GM13977 (cell line): ENCODE measurements at regions not wholly inside any gene's neighbourhood (a gene's known extent, or its start where the extent isn't known, plus 50 kb on each side); places are given as distances from the start of the nearest gene placed in this dataset.

Source experiments
- DNase-seq: peaks from one replicate; pipeline ENCODE4 v3.0.0; 2012; ENCODE audit warnings: low spot score
- in situ Hi-C: fragments of 300-500 bp; cut with MboI; formaldehyde crosslinking; loops from one replicate; pipeline ENCODE4 v1.12.0; 2022; ENCODE audit warnings: low sequenced_read_pairs, low pct_unique_long_range_greater_than_20kb, mixed read lengths, inconsistent platforms; ENCODE audit not compliant: unreplicated experiment
- TF ChIP-seq, protein P1 (sequence below): IDR thresholded peaks from 2 replicates; pipeline ENCODE4 v1.5.1; 2012; ENCODE audit warnings: mild to moderate bottlenecking, control low read depth; ENCODE audit not compliant: insufficient read depth; ENCODE audit errors: extremely low read depth, missing control alignments

DNA sequence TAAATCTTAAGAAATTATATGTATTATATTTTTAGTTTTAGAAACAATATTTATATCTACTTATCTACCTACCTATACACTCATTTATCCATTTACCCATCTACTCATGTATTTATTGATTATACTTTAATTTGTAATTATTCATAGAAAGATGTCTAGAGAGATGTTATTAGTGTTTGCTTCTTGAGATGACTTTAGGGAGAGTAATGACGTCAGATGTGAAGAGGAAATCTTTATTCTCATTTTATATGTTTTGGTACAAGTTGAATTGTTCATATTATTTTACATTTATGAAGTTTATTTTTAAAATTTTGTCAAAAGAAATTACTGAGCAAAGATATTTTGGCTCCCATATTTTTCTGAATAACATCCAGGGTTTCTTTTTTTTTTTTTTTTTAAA is 271.3 kb upstream of the SLC8A1 start:
- TF ChIP-seq, protein P1, sequence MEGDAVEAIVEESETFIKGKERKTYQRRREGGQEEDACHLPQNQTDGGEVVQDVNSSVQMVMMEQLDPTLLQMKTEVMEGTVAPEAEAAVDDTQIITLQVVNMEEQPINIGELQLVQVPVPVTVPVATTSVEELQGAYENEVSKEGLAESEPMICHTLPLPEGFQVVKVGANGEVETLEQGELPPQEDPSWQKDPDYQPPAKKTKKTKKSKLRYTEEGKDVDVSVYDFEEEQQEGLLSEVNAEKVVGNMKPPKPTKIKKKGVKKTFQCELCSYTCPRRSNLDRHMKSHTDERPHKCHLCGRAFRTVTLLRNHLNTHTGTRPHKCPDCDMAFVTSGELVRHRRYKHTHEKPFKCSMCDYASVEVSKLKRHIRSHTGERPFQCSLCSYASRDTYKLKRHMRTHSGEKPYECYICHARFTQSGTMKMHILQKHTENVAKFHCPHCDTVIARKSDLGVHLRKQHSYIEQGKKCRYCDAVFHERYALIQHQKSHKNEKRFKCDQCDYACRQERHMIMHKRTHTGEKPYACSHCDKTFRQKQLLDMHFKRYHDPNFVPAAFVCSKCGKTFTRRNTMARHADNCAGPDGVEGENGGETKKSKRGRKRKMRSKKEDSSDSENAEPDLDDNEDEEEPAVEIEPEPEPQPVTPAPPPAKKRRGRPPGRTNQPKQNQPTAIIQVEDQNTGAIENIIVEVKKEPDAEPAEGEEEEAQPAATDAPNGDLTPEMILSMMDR = no peak
- no peak for DNase-seq
- in situ Hi-C loops = no loop called here

DNA sequence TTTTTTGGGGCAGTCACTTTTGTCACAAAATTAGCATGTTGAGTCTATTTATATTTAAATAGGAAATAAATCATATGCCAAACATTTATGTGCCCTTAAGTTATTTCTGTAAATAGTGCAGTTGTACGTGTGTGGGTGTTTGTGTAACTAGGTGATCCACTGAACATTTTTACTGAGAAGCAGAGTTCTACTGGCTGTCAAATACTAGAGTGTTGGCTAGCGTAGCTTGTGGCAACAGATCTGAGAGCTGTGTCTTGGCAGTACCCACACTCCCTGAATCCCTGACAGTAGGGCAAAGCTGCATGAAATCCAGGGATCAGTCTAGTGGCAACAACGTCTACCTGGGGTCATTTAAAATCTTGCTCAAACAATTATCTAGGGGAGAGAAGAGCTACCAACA is 273.1 kb upstream of the SLC8A1 start:
- in situ Hi-C loops = no loop called here
- TF ChIP-seq, protein P1 = no peak
- DNase-seq = no peak

DNA sequence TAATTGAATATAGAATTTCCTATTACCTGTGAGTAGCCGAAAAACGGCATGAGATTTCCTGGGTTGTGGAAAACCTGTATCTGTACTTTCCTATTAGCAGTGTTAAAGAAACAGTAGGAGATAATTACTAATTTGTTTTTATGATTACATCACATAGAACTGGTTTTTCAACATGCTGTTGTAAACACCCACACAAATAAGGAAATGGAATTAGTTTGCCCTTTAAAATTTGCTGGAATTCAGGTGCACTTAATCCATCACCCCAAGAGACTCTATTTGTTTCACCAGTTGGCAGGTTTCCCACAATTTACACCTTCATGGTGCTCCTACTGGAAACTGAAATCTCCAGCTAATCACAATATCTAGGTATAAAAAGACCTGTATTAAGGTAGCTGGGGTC is 274.1 kb upstream of the SLC8A1 start:
- no peak for DNase-seq
- in situ Hi-C loops = no loop called here
- TF ChIP-seq, protein P1 = no peak

DNA sequence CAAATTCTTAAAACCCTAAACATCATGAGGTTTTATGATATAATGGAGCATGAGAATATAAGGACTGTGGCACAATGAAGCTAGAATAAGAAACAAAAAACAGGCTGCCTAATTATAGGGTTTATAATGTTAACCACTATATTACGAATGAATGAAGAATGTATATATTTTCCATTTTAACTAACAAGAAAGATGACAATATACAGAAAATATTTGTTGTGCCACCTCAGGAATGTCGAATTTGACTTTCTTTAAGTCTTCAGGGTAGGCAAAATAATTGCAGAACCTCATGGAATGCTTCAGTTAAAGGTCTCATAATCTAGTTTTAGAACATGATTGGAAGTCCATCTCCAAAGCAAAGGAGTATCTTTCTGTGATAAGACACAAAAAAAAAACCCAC is 282.9 kb upstream of the SLC8A1 start:
- in situ Hi-C loops = no loop called here
- TF ChIP-seq, protein P1 = no peak
- DNase-seq = no peak

DNA sequence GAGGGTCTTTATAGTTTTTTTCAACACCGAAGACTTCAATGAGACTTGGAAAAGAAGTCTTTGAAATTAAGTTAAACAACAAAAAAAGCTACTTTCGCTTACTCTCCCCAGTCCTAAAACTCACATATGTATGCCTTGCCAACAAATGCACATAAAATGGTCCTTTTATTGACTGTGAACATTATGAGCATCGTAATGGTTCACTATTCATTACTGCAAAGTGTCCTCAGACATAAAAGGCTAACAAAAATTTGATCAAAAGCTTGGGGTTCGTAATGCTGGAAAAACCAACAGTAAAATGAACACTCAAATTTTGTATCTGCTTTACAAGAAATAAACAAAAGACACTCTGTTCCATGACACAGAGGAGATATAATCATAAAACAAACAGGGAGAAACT is 285.3 kb upstream of the SLC8A1 start:
- DNase-seq = no peak
- TF ChIP-seq, protein P1 = no peak
- in situ Hi-C loops = no loop called here

DNA sequence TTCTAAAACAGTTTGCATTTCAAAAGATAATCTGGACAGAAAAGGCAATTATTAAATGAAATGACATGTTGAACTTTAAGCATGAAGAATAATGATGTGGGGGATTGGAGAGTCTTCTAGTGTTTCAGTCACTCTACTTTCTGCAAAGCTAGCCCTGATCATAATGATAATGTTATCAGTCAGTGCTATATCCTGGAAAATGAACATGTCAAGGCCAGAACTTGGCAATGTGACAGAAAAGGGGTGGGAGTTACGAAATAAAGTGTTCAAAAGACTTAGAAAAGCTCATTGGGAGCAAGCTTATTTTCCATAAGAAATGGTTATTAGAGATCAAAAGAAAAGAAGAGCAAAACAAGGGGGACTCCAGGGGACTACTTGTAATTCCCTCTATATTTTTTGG is 288.5 kb upstream of the SLC8A1 start:
- DNase-seq = no peak
- TF ChIP-seq, protein P1 = no peak
- in situ Hi-C loops = no loop called here

DNA sequence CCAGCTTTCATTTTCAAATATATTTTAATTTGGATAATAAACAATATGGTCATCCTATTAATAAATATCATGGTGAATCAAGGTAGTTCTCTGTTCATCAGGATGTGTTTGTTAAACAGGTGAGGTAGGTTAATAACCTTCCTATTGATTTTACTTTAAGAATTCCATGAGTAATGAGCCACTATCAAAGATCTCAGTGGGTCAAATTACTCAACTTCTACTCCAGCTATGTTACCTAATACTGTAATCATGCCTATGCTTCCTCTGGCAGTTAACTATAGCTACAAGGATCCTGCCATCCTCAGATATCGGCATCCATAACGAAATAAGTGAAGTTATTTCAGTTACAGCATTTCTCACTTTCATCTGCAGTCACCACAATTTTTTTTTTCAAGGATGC is 289.6 kb upstream of the SLC8A1 start:
- TF ChIP-seq, protein P1 = no peak
- in situ Hi-C loops = no loop called here

More for the DNA sequence above, 289.6 kb upstream of the SLC8A1 start:
- no peak for DNase-seq
